GM19324 (cell line): ENCODE measurements at regions not wholly inside any gene's neighbourhood (a gene's known extent, or its start where the extent isn't known, plus 50 kb on each side); places are given as distances from the start of the nearest gene placed in this dataset.
"Not testable (repeated sequence)": the region's sequence is repeated elsewhere in the genome, so short reads cannot be mapped to it uniquely, and the experiment has no call there.

Experiments
- ATAC-seq: cut with Tn5 transposase; IDR thresholded peaks from one replicate; pipeline ENCODE4 v1.9.1; 2021; ENCODE audit warnings: mild to moderate bottlenecking, moderate library complexity; ENCODE audit not compliant: unreplicated experiment, low FRiP score

DNA sequence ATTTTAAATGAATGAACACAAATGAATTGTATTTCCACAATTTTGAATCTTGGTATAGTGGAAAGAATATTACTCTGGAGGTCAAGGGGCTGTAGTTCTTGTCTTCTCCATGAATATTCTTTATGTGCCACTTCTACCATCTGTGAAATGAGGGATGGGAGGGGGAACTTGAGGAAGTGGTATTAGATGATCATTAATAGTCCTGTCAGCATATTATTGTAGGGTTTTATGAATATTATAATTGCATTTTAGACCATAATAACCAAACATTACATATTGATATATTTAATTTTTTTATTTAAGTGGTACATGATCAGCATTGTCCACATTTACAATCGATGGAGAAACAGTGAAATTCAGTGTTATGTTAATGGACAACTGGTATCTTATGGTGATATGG lies 205.8 kb downstream of the CCDC74A start:
- ATAC-seq = not testable (repeated sequence)

GRCh38 chr2:131736406-131736805 lies 208.7 kb downstream of the CCDC74A start:
- peak; percentile 72 for ATAC-seq

GRCh38 chr2:131738533-131738932 lies 210.8 kb downstream of the CCDC74A start:
- not testable (repeated sequence) for ATAC-seq

DNA sequence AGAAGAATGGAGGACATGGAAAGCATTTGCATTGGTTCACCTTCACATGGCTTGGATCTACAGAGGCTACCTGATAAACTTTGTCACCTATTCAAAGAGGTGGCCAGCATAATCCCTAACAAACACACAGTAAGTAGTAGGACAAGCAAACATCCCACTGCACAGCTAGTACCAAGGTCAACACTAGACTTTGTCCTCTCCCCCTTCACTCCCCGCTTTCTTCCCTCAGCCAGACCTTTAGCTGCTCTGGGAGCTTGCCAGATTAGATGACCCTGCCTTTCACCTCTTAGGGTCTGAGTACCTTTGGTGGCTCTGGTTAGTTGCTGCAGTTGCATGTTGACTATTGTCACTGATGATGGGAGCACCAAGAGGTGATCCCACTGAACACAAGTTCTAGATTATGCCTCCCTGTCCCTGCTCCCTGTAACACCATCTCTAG lies 211.3 kb downstream of the CCDC74A start:
- ATAC-seq = not testable (repeated sequence)

DNA sequence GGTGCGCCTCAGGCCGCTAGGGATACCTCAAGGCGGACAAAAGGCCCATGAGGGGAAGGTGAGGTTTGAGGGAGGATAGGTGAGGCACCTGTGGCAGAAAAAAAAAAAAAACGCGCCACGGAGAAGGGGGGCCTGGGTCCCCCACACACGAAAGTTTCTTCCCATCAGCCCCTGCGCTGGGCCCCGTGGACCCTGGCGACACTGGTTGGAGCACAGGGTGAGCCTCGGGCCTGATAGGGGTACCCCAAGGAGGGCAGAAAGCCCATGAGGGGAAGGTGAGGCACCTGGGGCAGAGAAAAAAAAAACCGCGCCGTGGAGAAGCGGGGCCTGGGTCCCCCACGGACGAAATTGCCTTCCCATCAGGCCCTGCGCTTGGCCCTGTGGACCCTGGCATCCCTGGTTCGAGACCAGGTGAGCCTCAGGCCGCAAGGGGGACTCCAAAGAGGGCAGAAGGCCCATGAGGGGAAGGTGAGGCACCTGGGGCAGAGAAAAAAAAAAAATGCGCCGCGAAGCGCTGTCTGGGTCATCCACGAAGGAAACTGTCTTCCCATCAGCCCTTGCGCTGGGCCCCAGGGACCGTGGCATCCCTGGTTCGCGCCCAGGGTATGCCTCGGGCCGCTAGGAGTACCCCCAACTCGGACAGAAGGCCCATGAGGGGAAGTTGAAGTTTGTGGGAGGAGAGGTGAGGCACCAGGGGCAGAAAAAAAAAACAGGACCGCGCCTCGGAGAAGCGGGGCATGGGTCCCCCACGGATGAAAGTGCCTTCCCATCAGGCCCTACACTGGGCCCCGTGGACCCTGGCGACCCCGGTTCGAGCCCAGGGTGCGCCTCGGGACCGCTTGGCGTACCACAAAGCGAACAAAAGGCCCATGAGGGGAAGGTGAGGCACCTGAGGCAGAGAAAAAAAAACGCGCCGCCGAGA lies 226.2 kb downstream of the CCDC74A start:
- ATAC-seq = no peak

- ATAC-seq = no peak
Observed at GRCh38 chr2:131754929-131755720, 227.4 kb downstream of the CCDC74A start.

DNA sequence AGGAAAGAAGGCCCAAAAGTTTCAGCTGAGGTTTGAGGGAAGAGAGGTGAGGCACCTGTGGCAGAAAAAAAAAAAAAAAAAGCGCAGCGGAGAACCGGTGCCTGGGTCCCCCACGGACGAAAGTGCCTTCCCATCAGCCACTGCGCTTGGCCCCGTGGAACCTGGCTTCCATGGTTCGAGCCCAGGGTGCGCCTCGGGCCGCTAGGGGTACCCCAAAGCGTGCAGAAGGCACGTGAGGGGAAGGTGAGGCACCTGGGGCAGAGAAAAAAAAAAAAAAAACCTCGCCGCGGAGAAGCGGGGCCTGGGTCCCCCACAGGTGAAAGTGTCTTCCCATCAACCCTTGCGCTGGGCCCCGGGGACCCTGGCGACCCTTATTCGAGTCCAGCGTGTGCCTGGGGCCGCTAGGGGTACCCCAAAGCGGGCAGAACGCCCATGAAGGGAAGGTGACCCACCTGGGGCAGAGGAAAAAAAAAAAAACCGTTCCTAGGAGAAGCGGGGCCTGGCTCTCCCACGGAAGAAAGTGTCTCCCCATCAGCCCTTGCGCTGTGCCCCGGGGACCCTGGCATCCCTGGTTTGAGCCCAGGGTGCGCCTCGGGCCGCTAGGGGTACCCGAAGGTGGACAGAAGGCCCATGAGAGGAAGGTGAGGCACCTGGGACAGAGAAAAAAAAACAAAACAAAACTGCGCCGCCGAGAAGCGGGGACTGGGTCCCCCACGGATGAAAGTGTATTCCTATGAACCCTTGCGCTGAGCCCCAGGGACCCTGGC lies 228.6 kb downstream of the CCDC74A start:
- no peak for ATAC-seq

- ATAC-seq = not testable (repeated sequence)
Observed at GRCh38 chr2:131758941-131759340, 231.3 kb downstream of the CCDC74A start.

GRCh38 chr2:131774955-131775555 lies 247.4 kb downstream of the CCDC74A start:
- not testable (repeated sequence) for ATAC-seq

- ATAC-seq = not testable (repeated sequence)
Observed at GRCh38 chr2:131775903-131776506, 248.3 kb downstream of the CCDC74A start.

- ATAC-seq = not testable (repeated sequence)
Observed at GRCh38 chr2:131780446-131780845, 252.8 kb downstream of the CCDC74A start.

- no peak for ATAC-seq
Observed at GRCh38 chr2:131801210-131801744, 273.6 kb downstream of the CCDC74A start.

GRCh38 chr2:131801745-131802350 lies 274.2 kb downstream of the CCDC74A start:
- ATAC-seq = peak; percentile 94

- not testable (repeated sequence) for ATAC-seq
Observed at GRCh38 chr2:131802351-131802836, 274.7 kb downstream of the CCDC74A start.

DNA sequence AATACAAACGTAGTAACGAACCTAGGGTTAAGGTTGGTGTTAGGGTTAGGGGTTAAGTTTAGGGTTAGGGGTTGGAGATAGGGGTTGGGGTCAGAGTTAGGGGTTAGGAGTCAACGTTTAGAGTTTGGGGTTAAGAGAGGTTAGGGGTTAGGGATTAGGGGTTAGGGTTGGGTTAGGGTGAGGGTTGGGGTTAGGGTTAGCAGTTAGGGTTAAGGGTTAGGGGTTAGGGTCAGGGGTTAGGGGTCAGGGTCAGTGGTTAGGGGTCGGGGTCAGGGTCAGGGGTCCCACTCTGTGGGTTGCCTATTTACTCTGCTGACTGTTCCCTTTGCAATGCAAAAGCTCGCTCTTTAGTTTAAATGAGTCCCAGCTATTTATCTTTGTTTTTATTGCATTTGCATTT lies 275.5 kb downstream of the CCDC74A start:
- not testable (repeated sequence) for ATAC-seq

DNA sequence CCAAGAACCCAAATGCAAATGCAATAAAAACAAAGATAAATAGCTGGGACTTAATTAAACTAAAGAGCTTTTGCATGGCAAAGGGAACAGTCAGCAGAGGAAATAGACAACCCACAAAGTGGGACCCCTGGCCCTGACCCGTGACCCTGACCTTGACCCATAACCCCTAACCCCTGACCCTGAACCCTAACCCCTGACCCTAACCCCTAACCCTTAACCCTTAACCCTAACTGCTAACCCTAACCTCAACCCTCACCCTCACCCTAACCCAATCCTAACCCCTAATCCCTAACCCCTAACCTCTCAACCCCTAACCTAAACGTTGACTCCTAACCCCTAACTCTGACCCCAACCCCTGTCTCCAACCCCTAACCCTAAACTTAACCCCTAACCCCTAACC lies 284.9 kb downstream of the CCDC74A start:
- ATAC-seq = not testable (repeated sequence)

GRCh38 chr2:131813378-131813777 lies 285.7 kb downstream of the CCDC74A start:
- ATAC-seq = not testable (repeated sequence)

- ATAC-seq = not testable (repeated sequence)
Observed at GRCh38 chr2:131818267-131818973, 290.7 kb downstream of the CCDC74A start.
